GM23338 (cell line): ENCODE measurements at regions not wholly inside any gene's neighbourhood (a gene's known extent, or its start where the extent isn't known, plus 50 kb on each side); places are given as distances from the start of the nearest gene placed in this dataset.

Experiments
- ATAC-seq: fragments of 200-7000 bp; cut with Tn5 transposase; 3 replicates; pipeline ENCODE4 v1.9.1; 2020
- DNase-seq: peaks from one replicate; pipeline ENCODE4 v3.0.0-alpha.2; 2015; ENCODE audit warnings: low spot score
- H2AFZ ChIP-seq: fragments of 200-600 bp; sonication (generic); 2 replicates; pipeline ENCODE4 v1.8.0; 2016; ENCODE audit warnings: antibody characterized with exemption, mild to moderate bottlenecking, moderate library complexity
- H3F3A ChIP-seq: fragments of 200-600 bp; sonication (generic); replicated peaks from 2 replicates; pipeline ENCODE4 v1.8.0; 2017; ENCODE audit warnings: antibody characterized with exemption, mixed run types, low read depth
- H3K27ac ChIP-seq: fragments of 200-600 bp; sonication (generic); 2 replicates; pipeline ENCODE4 v1.6.1; 2016; ENCODE audit warnings: low read depth
- H3K27me3 ChIP-seq: fragments of 200-600 bp; sonication (generic); 2 replicates; pipeline ENCODE4 v1.8.0; 2016; ENCODE audit warnings: mild to moderate bottlenecking, mixed run types, moderate library complexity; ENCODE audit not compliant: insufficient read depth
- H3K36me3 ChIP-seq: fragments of 200-600 bp; sonication (generic); 2 replicates; pipeline ENCODE4 v1.8.0; 2016; ENCODE audit warnings: mild to moderate bottlenecking; ENCODE audit not compliant: insufficient read depth
- H3K4me1 ChIP-seq: fragments of 200-600 bp; sonication (generic); 2 replicates; pipeline ENCODE4 v1.8.0; 2016; ENCODE audit warnings: mild to moderate bottlenecking, moderate library complexity; ENCODE audit not compliant: insufficient read depth
- H3K4me2 ChIP-seq: fragments of 200-600 bp; sonication (generic); 2 replicates; pipeline ENCODE4 v1.7.1; 2017; ENCODE audit warnings: mixed run types
- H3K4me3 ChIP-seq: fragments of 200-600 bp; sonication (generic); 2 replicates; pipeline ENCODE4 v1.6.1; 2016; ENCODE audit warnings: mixed run types
- H3K79me2 ChIP-seq: fragments of 200-600 bp; sonication (generic); replicated peaks from 2 replicates; pipeline ENCODE4 v1.8.0; 2017; ENCODE audit warnings: mild to moderate bottlenecking; ENCODE audit not compliant: insufficient read depth
- H3K9me2 ChIP-seq: fragments of 200-600 bp; sonication (generic); 2 replicates; pipeline ENCODE4 v1.8.0; 2017; ENCODE audit not compliant: insufficient read depth
- H4K20me1 ChIP-seq: fragments of 200-600 bp; sonication (generic); replicated peaks from 2 replicates; pipeline ENCODE4 v1.8.0; 2017; ENCODE audit warnings: mild to moderate bottlenecking; ENCODE audit not compliant: insufficient read depth
- H3K27ac Mint-ChIP-seq: 2 replicates; pipeline ENCODE4 v1.8.0; 2020; ENCODE audit warnings: inconsistent platforms, mild to moderate bottlenecking, moderate library complexity, mixed read lengths
- H3K27me3 Mint-ChIP-seq: 3 replicates; pipeline ENCODE4 v1.8.0; 2022; ENCODE audit warnings: low read depth, mild to moderate bottlenecking, moderate library complexity, mixed read lengths, inconsistent platforms; ENCODE audit not compliant: insufficient read depth, poor library complexity
- H3K36me3 Mint-ChIP-seq: 3 replicates; pipeline ENCODE4 v1.8.0; 2021; ENCODE audit warnings: low read depth, mild to moderate bottlenecking, inconsistent platforms, moderate library complexity, mixed read lengths
- H3K4me1 Mint-ChIP-seq: 3 replicates; pipeline ENCODE4 v1.8.0; 2020; ENCODE audit warnings: mild to moderate bottlenecking, inconsistent platforms, mixed read lengths
- H3K4me3 Mint-ChIP-seq: 3 replicates; pipeline ENCODE4 v1.8.0; 2021; ENCODE audit warnings: moderate library complexity, mild to moderate bottlenecking, inconsistent platforms, mixed read lengths
- H3K9me3 Mint-ChIP-seq: 3 replicates; pipeline ENCODE4 v1.8.0; 2020; ENCODE audit warnings: moderate library complexity, mild to moderate bottlenecking, inconsistent platforms, mixed read lengths
- CREB1 ChIP-seq: fragments of 250-450 bp; sonication (Bioruptor Pico); IDR thresholded peaks from 2 replicates; pipeline ENCODE4 v1.5.0; 2020; ENCODE audit warnings: low read depth, mild to moderate bottlenecking, moderate library complexity
- EZH2 ChIP-seq: fragments of 200-600 bp; sonication (generic); IDR thresholded peaks from one replicate; pipeline ENCODE4 v1.8.0; 2017; ENCODE audit warnings: antibody characterized with exemption, mild to moderate bottlenecking, low read depth; ENCODE audit not compliant: unreplicated experiment
- ZNF331 ChIP-seq: fragments of 250-450 bp; sonication (Bioruptor Pico); IDR thresholded peaks from 2 replicates; pipeline ENCODE4 v1.5.0; 2020; ENCODE audit warnings: low read depth, mild to moderate bottlenecking, moderate library complexity
- TF ChIP-seq, protein P1 (sequence below): fragments of 250-450 bp; sonication (Bioruptor Pico); IDR thresholded peaks from 2 replicates; pipeline ENCODE4 v1.5.0; 2020; ENCODE audit warnings: mild to moderate bottlenecking, moderate library complexity
- TF ChIP-seq, protein P2 (sequence below), 2 experiments: fragments of 200-600 bp in 1 of 2; sonication (generic) in 1 of 2; conservative IDR thresholded peaks; 2 replicates each; pipeline versions ENCODE4 v1.5.1 to v1.6.1; 2016 to 2017; ENCODE audit warnings: antibody characterized with exemption in 2 of 2, low read depth in 2 of 2, mild to moderate bottlenecking in 2 of 2, moderate library complexity in 1 of 2

DNA sequence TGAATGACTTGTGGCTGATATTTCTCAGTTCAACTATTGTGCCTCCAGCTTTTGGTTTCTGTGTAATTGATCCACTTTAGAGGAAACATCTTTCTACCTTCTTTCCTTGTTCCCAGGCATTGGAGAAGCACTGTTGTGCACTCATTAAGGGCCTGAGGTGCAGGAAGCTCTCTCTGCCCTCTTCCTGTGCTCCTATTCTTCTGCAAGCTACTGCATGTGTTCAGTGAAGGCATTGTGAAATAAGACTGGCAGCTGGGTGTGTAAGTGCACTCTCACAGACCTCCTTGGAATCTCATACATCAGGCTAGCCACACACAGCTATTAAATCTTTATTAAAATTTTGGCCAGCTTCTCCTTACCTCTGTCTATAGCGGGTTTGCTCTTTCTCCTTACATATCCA is 177.8 kb downstream of the OGFRL1 start:
- Mint-ChIP-seq H3K27me3 (peaks cover 1% of the 10 kb centered on the region), H3K36me3 (peaks cover 3% of the 10 kb centered on the region; the same call in 1 of the 3 replicates), H3K4me1 (no peaks in the 10 kb centered on the region; the same call in 2 of the 3 replicates), H3K27ac (no peak overlapping the region; the same call in 1 of the 2 replicates), H3K4me3 (no peak overlapping the region), H3K9me3 (peaks cover 5% of the 10 kb centered on the region; the same call in 2 of the 3 replicates)
- Histone ChIP-seq H3K4me2 (no peak overlapping the region), H3K79me2 (no peaks in the 10 kb centered on the region), H4K20me1 (no peaks in the 10 kb centered on the region), H3K4me1 (no peaks in the 10 kb centered on the region), H3K4me3 (no peak overlapping the region), H3K9me2 (no peaks in the 10 kb centered on the region), H3F3A (no peaks in the 10 kb centered on the region), H3K27ac (no peak overlapping the region), H3K27me3 (no peaks in the 10 kb centered on the region), H3K36me3 (no peaks in the 10 kb centered on the region), H2AFZ (peak overlapping the region; percentile 63; the same call in 1 of the 2 replicates)
- no peak for TF ChIP-seq EZH2
- TF ChIP-seq, protein P1, sequence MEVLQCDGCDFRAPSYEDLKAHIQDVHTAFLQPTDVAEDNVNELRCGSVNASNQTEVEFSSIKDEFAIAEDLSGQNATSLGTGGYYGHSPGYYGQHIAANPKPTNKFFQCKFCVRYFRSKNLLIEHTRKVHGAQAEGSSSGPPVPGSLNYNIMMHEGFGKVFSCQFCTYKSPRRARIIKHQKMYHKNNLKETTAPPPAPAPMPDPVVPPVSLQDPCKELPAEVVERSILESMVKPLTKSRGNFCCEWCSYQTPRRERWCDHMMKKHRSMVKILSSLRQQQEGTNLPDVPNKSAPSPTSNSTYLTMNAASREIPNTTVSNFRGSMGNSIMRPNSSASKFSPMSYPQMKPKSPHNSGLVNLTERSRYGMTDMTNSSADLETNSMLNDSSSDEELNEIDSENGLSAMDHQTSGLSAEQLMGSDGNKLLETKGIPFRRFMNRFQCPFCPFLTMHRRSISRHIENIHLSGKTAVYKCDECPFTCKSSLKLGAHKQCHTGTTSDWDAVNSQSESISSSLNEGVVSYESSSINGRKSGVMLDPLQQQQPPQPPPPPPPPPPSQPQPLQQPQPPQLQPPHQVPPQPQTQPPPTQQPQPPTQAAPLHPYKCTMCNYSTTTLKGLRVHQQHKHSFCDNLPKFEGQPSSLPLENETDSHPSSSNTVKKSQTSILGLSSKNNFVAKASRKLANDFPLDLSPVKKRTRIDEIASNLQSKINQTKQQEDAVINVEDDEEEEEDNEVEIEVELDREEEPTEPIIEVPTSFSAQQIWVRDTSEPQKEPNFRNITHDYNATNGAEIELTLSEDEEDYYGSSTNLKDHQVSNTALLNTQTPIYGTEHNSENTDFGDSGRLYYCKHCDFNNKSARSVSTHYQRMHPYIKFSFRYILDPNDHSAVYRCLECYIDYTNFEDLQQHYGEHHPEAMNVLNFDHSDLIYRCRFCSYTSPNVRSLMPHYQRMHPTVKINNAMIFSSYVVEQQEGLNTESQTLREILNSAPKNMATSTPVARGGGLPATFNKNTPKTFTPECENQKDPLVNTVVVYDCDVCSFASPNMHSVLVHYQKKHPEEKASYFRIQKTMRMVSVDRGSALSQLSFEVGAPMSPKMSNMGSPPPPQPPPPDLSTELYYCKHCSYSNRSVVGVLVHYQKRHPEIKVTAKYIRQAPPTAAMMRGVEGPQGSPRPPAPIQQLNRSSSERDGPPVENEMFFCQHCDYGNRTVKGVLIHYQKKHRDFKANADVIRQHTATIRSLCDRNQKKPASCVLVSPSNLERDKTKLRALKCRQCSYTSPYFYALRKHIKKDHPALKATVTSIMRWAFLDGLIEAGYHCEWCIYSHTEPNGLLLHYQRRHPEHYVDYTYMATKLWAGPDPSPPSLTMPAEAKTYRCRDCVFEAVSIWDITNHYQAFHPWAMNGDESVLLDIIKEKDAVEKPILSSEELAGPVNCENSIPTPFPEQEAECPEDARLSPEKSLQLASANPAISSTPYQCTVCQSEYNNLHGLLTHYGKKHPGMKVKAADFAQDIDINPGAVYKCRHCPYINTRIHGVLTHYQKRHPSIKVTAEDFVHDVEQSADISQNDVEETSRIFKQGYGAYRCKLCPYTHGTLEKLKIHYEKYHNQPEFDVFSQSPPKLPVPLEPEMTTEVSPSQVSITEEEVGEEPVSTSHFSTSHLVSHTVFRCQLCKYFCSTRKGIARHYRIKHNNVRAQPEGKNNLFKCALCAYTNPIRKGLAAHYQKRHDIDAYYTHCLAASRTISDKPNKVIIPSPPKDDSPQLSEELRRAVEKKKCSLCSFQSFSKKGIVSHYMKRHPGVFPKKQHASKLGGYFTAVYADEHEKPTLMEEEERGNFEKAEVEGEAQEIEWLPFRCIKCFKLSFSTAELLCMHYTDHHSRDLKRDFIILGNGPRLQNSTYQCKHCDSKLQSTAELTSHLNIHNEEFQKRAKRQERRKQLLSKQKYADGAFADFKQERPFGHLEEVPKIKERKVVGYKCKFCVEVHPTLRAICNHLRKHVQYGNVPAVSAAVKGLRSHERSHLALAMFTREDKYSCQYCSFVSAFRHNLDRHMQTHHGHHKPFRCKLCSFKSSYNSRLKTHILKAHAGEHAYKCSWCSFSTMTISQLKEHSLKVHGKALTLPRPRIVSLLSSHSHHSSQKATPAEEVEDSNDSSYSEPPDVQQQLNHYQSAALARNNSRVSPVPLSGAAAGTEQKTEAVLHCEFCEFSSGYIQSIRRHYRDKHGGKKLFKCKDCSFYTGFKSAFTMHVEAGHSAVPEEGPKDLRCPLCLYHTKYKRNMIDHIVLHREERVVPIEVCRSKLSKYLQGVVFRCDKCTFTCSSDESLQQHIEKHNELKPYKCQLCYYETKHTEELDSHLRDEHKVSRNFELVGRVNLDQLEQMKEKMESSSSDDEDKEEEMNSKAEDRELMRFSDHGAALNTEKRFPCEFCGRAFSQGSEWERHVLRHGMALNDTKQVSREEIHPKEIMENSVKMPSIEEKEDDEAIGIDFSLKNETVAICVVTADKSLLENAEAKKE (CRISPR knock-in tag): no peak
- TF ChIP-seq, protein P2, sequence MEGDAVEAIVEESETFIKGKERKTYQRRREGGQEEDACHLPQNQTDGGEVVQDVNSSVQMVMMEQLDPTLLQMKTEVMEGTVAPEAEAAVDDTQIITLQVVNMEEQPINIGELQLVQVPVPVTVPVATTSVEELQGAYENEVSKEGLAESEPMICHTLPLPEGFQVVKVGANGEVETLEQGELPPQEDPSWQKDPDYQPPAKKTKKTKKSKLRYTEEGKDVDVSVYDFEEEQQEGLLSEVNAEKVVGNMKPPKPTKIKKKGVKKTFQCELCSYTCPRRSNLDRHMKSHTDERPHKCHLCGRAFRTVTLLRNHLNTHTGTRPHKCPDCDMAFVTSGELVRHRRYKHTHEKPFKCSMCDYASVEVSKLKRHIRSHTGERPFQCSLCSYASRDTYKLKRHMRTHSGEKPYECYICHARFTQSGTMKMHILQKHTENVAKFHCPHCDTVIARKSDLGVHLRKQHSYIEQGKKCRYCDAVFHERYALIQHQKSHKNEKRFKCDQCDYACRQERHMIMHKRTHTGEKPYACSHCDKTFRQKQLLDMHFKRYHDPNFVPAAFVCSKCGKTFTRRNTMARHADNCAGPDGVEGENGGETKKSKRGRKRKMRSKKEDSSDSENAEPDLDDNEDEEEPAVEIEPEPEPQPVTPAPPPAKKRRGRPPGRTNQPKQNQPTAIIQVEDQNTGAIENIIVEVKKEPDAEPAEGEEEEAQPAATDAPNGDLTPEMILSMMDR (conservative IDR thresholded peaks at IDR 0.05; ENCODE audit: low read depth in 2 of 2): no peak
- ATAC-seq (no peak), DNase-seq (no peak)

DNA sequence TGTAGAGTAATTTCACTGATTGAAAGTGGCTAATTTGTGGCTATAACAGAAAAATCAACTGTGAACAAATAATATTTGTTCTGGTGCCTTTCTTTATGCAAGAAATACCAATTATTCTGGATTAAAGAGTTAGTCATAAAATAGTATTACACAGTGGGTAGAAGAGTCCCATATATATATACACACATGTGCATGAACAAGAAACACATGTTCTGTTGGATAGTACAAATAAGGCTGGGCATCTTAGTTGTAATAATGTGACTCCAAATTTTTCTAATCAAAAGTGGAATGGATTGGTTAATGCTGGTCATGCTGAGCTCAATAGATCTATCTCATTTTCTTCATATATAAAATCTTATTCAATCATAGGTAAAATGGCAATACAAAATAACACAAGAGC is 179.4 kb downstream of the OGFRL1 start:
- Mint-ChIP-seq H3K27ac (no peak overlapping the region), H3K4me3 (no peak overlapping the region), H3K9me3 (peaks cover 5% of the 10 kb centered on the region; the same call in 2 of the 3 replicates), H3K4me1 (no peaks in the 10 kb centered on the region; the same call in 2 of the 3 replicates), H3K27me3 (peaks cover 1% of the 10 kb centered on the region), H3K36me3 (peaks cover 3% of the 10 kb centered on the region; the same call in 1 of the 3 replicates)
- H3K27me3 ChIP-seq: no peaks in the 10 kb centered on the region
- H3K4me2 ChIP-seq: no peak overlapping the region
- DNase-seq: no peak
- H3K36me3 ChIP-seq: no peaks in the 10 kb centered on the region
- H4K20me1 ChIP-seq: no peaks in the 10 kb centered on the region
- no peaks in the 10 kb centered on the region for H3F3A ChIP-seq
- H3K4me1 ChIP-seq: no peaks in the 10 kb centered on the region
- H3K9me2 ChIP-seq: no peaks in the 10 kb centered on the region
- H3K4me3 ChIP-seq: no peak overlapping the region
- ATAC-seq: no peak
- TF ChIP-seq EZH2: no peak
- no peak for TF ChIP-seq CREB1 (CRISPR knock-in tag)
- no peak for TF ChIP-seq ZNF331 (CRISPR knock-in tag)
- no peak overlapping the region for H2AFZ ChIP-seq
- H3K79me2 ChIP-seq: no peaks in the 10 kb centered on the region
- H3K27ac ChIP-seq: no peak overlapping the region
